DMS 273 (cell line): ENCODE measurements at regions not wholly inside any gene's neighbourhood (a gene's known extent, or its start where the extent isn't known, plus 50 kb on each side); places are given as distances from the start of the nearest gene placed in this dataset.
"Not testable (repeated sequence)": the region's sequence is repeated elsewhere in the genome, so short reads cannot be mapped to it uniquely, and the experiment has no call there.

ENCODE experiments used
- DNase-seq: peaks from one replicate; lab custom pipeline; 2025; ENCODE audit not compliant: unreplicated experiment; lab: John Stamatoyannopoulos, UW

- no peak for DNase-seq
Measured at GRCh38 chr5:98259595-98259994, 513.9 kb upstream of the RGMB start.

DNA sequence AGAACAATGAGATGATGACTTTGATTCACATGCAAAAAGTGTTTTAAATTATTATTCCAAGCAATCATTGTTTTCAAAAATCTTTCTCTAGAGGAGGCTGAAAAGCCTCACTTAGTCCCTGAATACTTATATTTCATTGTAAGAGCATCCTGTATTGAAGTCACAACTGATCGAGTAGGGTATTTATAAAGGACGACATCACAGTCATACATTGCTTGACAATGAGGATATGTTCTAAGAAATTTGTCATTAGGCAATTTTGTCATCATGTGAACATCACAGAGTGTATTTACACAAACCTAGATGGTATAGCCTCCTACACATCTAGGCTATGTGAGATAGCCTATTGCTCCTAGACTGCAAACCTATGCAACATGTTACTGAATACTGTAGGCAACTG is 510.4 kb upstream of the RGMB start:
- no peak for DNase-seq

GRCh38 chr5:98268162-98268860 is 505.2 kb upstream of the RGMB start:
- no peak for DNase-seq

GRCh38 chr5:98275980-98276379 is 497.5 kb upstream of the RGMB start:
- DNase-seq = peak; percentile 2

- no peak for DNase-seq
Measured at GRCh38 chr5:98282521-98282920, 490.9 kb upstream of the RGMB start.

- DNase-seq = no peak
Measured at GRCh38 chr5:98292496-98292895, 481.0 kb upstream of the RGMB start.

DNA sequence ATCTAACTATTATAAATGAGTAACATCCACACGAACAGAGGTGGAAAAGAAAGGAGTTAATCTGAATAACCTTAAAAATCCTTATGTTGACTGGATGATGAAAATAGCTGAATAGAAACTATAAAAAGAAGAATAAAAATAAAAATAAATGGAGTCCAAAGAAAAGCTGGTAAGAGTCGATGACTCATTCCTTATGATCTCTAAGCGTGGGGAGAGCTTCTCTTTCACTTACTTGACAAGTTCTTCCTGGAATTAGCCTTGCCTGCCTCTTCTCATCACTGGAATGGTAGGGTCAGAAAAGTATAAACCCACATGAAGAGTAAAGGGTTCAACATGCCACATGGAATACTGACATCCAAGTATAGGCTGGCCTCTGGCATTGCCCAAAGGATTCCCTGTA is 477.0 kb upstream of the RGMB start:
- DNase-seq = no peak

DNA sequence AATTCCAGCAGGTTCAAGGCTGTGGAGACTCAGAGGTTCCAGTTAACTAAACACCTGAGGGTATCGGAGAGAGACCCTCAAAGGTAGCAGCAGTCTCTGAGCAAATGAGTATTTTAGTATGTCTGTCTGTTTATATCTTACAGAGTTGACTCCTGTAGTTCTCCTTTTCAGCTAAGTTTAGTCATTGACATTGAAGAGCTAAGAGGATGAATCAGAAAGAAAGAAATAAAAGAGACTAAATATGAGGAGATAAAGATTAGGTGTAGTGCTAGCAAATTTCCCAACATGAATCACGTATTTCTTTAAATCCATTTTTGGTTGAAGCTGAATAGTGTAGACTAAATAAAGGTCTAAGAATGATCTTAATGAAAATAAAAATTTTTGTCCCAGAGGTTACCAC is 474.0 kb upstream of the RGMB start:
- no peak for DNase-seq

- no peak for DNase-seq
Measured at GRCh38 chr5:98301547-98301946, 471.9 kb upstream of the RGMB start.

DNA sequence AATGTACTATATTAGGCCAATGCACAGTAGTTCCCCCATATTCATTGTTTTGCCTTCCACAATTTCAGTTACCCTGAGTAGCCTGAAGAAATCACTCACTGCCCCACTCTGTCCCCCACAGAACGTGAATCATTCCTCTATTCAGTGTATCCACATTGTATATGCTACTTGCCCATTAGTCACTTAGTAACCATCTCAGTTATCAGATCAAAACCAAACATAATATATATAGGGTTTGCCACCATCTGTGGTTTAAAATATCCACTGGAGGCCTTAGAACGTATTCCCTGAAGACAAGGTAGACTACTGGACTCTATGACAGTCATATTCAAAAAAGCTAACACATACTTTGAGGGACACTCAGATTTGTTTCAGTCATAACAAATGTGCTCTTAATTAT is 465.7 kb upstream of the RGMB start:
- DNase-seq = no peak

DNA sequence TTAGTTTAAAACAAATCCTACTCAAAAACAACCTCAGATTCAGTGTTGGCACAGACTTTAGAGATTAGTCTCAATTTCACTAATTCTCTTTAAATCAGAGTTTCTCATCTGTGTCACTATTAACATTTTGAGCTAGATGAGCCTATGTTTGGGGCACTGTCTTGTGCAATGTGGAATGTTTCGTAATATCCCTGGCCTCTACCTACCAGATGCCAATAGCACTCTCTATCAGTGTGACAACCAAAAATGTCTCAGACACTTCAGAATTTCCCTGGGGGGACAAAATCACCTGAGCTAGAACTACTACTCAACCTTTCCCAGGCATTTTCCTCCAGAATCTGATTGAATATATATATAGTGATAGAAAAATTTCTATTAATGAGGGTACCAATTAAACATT is 465.2 kb upstream of the RGMB start:
- no peak for DNase-seq

DNA sequence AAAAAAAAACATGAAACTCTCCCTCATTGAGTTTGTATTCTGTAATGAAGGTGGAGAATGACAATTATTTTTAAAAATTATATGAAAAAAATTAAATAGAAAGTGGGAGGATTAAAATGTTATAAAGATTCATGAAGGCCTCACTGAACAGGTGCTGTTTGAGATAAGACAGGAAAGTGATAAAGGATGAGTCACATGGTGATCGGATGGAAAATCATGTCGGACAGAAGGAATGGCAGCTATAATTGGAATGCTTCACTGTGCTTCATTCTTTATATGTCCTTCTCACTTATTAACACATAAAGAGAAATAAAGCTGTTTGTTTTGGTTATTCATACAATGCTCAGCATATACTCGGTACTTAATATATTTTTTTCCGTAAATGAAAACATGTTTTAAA is 464.5 kb upstream of the RGMB start:
- no peak for DNase-seq

DNA sequence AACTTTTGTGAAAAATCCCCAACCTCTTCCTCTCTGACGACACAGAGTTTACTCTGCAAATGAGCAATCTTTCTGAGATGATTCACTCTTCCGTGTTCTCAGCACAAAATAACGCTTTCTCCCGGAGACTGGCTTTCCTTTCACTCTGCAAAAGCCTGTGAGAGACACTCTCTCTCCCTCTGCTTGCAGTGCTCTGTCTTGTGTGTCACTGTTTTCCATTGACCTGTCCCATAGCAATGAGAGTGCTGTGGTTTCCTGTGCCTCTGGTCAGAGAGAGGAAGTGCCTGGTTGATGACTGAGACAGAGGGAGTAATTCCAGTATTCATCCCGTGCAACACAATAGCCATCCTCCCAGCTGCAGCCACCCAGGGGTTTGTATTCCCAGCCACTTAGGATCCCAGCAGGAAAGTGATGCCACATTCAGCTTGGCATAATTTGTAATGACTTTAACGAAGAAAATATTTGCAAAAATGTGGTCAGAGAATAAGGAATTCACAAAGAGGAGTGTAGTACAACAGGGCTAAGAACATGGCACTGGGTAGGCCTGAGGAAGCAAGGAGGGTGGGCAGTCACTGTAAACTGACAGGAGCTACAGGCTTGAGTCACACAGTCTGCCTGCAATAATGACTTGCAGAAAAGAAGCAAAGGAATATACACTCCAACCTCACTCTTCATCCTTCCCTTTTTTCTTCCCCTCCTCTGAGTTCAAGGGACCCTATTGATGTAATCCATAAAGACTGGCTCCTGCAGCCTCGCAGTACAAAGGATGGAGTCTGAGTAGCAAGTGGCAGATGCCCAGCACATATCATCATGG is 463.5 kb upstream of the RGMB start:
- DNase-seq = no peak

DNA sequence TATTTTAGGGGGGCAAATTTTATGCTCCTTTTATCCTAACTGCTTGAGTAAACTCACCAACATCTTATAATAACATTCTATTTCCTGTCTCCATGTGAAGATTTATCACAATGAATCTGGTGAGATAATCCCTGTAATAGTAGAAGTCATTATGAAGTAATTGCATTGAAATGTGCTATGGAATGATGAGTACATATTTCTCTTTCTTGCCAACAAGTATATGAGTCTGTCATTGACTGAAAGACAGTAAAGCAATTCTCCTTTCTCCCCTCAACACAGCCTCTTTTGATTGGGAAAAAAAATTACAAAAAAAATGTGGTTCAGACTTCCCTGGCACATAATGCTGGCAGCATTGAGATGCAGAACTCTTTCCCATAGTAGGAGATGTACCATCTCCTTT is 459.2 kb upstream of the RGMB start:
- no peak for DNase-seq

DNA sequence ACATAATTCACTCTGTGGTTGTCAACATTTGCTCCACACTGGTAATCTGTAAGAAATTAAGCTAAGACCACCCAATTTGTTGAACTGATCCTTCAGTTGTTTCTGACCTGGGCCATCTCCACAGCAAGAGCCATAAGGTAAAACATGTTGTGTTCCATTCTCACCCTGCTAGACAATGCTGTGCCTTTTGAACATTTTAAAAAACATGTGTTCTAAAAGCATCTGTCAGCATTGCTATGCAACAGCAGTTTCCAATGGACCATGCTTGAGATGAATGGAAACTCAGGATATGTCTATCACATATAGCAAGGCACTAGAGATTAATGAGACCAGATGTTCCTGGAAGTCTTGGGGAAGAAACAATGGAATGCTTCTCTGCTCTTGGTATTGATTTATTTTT is 455.1 kb upstream of the RGMB start:
- no peak for DNase-seq

- no peak for DNase-seq
Measured at GRCh38 chr5:98319299-98320011, 454.0 kb upstream of the RGMB start.

- no peak for DNase-seq
Measured at GRCh38 chr5:98320343-98320742, 453.1 kb upstream of the RGMB start.

DNA sequence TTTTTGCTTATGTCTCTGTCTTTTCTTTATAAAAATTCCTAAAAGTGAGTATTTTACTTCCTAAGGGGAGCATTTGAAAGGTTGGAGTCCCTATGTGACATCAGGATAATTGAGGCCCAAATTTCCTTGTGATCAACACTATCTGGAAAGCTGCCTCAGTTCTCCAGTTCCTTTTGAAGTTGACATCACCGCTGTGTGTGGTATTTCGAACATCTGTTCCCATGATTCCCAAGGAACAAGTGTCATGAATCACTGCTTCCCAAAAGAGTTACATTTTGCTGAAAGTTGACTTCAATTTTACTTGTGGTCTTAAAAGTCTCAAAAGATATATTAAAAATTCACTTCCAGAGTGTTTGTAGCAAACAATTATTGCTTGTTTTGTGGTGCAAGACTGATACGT is 452.1 kb upstream of the RGMB start:
- DNase-seq = no peak

DNA sequence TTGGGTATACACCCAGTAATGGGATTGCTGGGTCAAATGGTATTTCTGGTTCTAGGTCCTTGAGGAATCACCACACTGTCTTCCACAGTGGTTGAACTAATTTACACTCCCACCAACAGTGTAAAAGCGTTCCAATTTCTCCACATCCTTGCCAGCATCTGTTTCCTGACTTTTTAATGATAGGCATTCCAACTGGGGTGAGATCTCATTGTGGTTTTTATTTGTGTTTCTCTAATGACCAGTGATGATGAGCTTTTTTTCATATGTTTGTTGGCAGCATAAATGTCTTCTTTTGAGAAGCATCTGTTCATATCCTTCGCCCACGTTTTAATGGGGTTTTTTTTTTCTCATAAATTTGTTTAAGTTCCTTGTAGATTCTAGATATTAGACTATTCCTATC is 448.3 kb upstream of the RGMB start:
- not testable (repeated sequence) for DNase-seq

GRCh38 chr5:98328015-98328414 is 445.4 kb upstream of the RGMB start:
- DNase-seq = no peak

DNA sequence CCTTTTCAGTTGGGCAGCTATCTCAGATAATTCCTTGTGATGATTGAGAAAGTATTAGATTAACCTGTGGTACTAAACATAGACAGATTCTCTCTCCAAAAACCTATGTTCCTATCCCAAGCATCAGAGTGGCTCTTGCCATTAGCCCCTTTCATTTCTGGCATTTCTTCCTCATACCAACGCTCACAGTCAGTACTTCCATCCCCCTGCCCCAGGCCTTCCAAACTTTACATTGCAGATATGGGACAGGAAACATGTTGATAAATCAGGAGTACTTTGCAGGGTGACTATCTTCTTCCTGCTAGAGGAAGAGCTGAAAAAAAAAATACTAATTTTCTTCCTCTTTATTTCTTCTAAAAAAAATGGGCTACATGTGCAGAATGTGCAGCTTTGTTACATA is 442.6 kb upstream of the RGMB start:
- no peak for DNase-seq

- no peak for DNase-seq
Measured at GRCh38 chr5:98333921-98334320, 439.5 kb upstream of the RGMB start.
